GM06990 (cell line): ENCODE measurements at regions not wholly inside any gene's neighbourhood (a gene's known extent, or its start where the extent isn't known, plus 50 kb on each side); places are given as distances from the start of the nearest gene placed in this dataset.

Experiments used
- DNase-seq: peaks from one replicate; pipeline ENCODE4 v3.0.0-alpha.2; 2011; ENCODE audit not compliant: insufficient read length; ENCODE audit errors: extremely low read depth
- H3K27me3 ChIP-seq: replicated peaks from 2 replicates; pipeline ENCODE4 v1.6.0; 2011; ENCODE audit warnings: low read length; ENCODE audit not compliant: control insufficient read depth, insufficient read depth
- H3K36me3 ChIP-seq: 2 replicates; pipeline ENCODE4 v1.5.1; 2011; ENCODE audit warnings: low read length; ENCODE audit not compliant: control insufficient read depth, insufficient read depth
- H3K4me3 ChIP-seq: replicated peaks from 2 replicates; pipeline ENCODE4 v1.5.1; 2011; ENCODE audit warnings: low read depth, mild to moderate bottlenecking, control low read depth, low read length
- CTCF ChIP-seq: IDR thresholded peaks from 2 replicates; pipeline ENCODE4 v1.5.1; 2011; ENCODE audit warnings: low read length, control low read depth, mild to moderate bottlenecking, inconsistent platforms; ENCODE audit not compliant: insufficient read depth, poor library complexity, severe bottlenecking

DNA sequence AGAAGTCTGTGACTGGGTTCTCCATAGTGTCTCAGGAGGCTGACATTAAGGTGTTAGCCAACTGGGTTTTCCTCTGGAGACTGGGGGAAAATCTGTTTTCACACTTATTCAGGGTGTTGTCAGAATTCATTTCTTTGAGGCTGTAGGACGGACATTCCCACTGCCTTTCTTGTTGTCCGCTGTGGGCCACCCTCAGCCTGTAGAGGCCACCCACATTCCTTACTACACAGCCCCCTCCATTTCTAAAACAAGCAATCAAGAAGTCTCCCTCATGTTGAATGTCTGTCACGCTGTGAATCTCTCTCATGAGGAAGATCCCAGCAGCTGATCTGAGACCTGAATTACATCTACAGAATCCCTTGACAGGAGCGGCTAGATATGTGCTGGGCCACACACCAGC is 295.5 kb upstream of the RUNX1 start:
- no peak for TF ChIP-seq CTCF
- Histone ChIP-seq H3K4me3 (no peak overlapping the region), H3K36me3 (no peaks in the 10 kb centered on the region), H3K27me3 (no peaks in the 10 kb centered on the region; the same call in none of the 2 replicates)
- no peak for DNase-seq

GRCh38 chr21:35343046-35343819 is 294.1 kb upstream of the RUNX1 start:
- no peak for DNase-seq
- TF ChIP-seq CTCF = no peak
- Histone ChIP-seq H3K4me3 (peak overlapping the region; percentile 11; the same call in 1 of the 2 replicates), H3K27me3 (no peaks in the 10 kb centered on the region; the same call in none of the 2 replicates), H3K36me3 (no peaks in the 10 kb centered on the region)

DNA sequence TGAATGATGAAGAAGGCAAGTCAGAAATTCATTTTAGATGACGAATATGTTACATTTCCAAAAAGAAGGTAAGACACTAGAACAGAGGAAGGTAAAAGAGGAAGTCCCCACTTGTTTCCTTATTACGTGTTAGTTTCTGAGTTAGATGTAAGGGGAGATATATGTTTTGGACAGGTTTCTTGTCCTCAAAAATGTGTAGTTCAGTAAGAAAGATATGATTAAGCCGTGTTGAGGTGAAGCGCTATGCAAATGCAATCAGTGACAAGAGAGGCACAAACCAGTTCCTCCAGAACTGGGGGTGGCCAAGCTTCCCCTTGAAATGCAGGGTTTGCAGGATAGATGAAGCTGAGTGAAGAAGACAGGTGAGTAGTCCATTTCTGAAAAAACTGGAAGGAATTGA is 293.3 kb upstream of the RUNX1 start:
- Histone ChIP-seq H3K4me3 (no peak overlapping the region), H3K27me3 (no peaks in the 10 kb centered on the region; the same call in none of the 2 replicates), H3K36me3 (no peaks in the 10 kb centered on the region)
- DNase-seq = peak; percentile 57
- no peak for TF ChIP-seq CTCF

DNA sequence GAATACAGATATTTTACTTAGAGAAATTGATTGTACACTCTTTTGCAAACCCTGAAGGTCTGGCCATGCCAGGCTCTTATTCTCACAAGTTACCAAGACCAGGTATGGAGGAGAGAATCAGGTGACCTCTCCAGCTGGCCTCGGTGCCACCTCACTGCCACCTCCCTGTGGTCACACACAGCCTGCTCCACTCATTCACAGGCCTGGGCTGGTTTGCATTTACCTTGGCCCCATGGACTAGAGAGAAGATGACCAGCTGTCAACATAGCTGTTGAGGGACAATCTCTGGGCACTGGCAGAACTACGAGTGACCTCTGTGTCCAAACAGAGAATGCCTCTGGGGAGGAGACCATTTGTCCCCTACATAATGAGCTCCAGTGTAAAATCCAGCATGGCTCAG is 291.2 kb upstream of the RUNX1 start:
- TF ChIP-seq CTCF = no peak

GRCh38 chr21:35338881-35339632 is 290.0 kb upstream of the RUNX1 start:
- DNase-seq = no peak
- TF ChIP-seq CTCF = no peak
- H3K4me3 ChIP-seq = no peak overlapping the region

More for the DNA sequence above, 291.2 kb upstream of the RUNX1 start:
- Histone ChIP-seq H3K36me3 (no peaks in the 10 kb centered on the region), H3K27me3 (no peaks in the 10 kb centered on the region; the same call in none of the 2 replicates), H3K4me3 (no peak overlapping the region)
- DNase-seq = no peak

More at GRCh38 chr21:35338881-35339632, 290.0 kb upstream of the RUNX1 start:
- no peaks in the 10 kb centered on the region; the same call in none of the 2 replicates for H3K27me3 ChIP-seq
- no peaks in the 10 kb centered on the region for H3K36me3 ChIP-seq
